NCI-H2171 treated with DMSO at 0.1 percent for 48 hours (cell line): ENCODE measurements at regions not wholly inside any gene's neighbourhood (a gene's known extent, or its start where the extent isn't known, plus 50 kb on each side); places are given as distances from the start of the nearest gene placed in this dataset.
"Not testable (repeated sequence)": the region's sequence is repeated elsewhere in the genome, so short reads cannot be mapped to it uniquely, and the experiment has no call there.

Experiments used
- DNase-seq: peaks from one replicate; lab custom pipeline; 2025; lab: John Stamatoyannopoulos, UW

DNA sequence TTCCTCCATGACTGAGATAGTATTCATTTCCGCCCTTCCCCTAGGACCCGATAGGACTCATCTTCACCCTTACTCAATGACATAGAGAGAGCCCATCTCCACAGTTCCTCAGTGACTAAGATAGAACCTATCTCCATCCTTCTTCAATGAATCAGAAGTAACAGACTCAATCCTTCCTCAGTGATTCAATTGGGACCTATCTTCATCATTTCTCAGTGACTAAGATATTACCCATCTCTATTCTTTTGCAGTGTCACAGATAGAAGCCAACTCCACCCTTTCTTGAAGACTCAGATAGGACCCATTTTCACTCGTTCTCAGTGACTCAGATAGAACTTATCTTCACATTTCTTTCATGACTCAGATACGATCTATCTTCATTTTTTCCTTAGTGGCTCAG is 164.6 kb downstream of the FBXO4 start:
- no peak for DNase-seq

DNA sequence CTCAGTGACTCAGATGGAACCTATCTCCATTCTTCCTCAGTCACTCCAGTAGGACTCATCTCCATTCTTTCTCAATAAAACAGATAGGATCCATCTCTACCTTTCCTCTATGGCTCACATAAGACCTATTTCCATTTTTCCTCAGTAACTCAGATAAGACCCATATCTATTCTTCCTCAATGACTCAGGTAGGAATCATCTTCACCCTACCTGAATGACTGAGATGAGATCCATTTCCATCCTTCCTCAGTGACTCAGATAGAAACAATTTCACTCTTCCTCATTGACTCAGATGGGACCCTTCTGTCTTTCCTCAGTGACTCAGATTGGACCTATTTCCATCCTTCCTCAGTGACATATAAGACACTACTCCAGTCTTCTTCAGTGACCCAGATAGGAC is 165.1 kb downstream of the FBXO4 start:
- no peak for DNase-seq

DNA sequence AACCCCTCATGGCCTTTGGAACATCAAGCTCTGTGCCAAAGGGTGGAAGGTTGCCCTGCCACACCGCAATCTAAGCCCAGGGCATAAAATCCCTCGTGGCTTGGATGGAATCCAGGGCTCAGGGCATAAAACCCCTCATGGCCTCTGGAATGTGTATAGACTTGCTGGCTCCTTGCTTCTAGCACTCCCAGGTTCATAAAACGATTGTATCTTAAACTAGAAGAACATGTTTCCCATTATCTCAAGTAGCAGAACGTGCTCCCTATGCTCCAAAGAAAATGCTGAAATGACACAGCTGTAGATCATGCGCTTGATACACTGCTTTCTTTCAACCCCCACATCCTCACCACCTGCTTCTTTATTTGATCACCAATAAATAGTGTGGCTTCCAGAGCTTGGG is 174.8 kb downstream of the FBXO4 start:
- DNase-seq: not testable (repeated sequence)

- DNase-seq: no peak
These were observed 183.4 kb downstream of the FBXO4 start for GRCh38 chr5:42108468-42108867.

DNA sequence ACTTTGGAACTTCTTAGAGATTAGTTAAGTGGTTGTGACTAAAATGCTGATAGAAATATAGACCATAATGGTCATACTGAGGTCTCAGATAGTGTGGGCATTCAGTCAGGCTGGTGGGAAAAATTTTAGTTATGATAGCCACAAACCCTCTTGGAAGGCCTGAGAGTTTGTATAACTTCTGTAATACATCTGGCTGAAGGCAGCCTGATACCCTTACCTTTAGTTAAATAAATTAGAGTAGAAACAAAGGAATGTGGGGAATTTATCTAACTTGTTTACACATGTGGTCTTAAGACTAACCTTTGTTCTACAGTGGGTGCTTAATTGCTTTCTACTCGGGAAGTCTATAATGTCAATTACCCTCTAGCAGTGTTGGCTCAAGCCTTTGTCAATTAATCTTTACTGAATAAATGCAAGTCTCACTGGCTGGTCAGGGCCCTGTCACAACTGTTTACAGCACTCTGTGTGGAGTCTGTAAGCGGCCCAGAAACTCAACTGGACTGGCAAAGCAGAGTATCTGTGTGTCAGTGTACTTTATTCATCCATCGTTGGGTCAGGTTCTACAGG is 184.0 kb downstream of the FBXO4 start:
- no peak for DNase-seq

DNA sequence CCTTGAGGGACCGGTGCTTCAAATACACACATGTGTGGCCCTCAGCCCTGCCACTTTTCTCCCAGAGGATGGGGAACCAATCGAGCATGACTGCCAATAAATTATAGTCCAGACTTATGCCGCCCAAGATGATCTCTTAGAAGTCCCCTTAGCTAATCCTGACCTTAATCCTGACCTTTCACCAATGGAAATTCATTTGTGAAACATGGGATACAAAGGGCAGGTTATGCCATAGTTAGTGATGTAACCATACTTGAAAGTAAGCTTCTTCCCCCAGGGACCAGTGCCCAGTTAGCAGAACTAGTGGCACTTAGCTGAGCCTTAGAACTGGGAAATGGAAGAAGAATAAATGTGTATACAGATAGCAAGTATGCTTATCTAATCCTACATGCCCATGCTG is 190.6 kb downstream of the FBXO4 start:
- not testable (repeated sequence) for DNase-seq

DNA sequence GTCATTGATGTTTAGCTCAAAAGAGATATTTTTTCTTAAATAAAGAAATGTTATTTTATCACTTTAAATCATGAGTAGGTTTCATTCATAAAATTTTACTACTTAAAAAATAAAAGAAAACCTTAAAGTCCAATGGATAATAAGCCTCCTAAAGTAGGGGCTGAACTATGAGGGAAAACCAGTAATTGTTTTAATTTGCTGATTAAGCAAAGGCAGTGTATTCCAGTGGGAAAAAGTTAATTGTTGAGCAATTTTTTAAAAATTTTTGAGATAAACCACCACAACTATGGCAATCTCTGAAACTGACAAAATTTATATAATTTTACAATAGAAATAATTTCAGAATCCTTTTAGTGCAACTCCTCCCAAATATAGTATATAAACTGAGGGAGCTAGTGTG is 195.0 kb downstream of the FBXO4 start:
- DNase-seq: no peak

GRCh38 chr5:42121401-42121800 is 196.3 kb downstream of the FBXO4 start:
- DNase-seq: no peak

DNA sequence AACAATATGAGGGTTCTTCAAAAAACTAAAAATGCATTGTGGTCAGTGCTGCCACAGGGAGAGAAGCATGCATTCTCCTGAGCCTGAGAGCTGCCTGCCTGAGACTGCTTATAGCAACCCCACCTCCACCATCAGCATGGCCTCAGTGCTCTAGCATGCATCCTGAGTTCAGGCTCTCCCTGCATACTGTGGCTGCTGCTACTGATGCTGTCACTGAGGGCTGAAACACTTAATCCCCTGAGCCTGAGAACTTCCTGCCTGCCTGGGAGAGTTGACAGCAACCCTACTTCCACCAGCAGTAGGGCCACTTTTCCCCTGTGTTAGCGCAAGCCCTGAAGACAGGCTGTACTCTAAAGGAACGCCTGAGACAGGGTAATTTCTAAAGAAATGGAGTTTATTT is 206.0 kb downstream of the FBXO4 start:
- no peak for DNase-seq

- no peak for DNase-seq
These were observed 218.3 kb downstream of the FBXO4 start for GRCh38 chr5:42143361-42143760.

DNA sequence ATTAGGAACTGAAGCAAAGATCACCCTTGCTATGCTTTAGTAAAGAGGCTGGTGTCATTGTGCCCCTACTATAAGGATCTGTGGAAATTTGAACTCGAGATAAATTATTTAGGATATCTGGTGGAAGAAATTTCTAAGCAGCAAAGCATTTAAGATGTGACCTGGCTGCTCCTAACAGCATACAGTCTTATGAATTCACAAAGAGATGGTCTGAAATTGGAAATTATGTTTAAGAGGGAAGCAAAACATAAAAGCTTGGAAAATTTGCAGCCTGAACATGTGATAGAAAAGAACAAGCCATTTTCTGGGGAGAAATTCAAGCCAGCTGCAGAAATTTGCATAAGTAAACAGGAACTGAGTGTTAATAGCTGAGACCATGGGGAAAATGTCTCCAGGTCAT is 223.7 kb downstream of the FBXO4 start:
- DNase-seq: no peak

DNA sequence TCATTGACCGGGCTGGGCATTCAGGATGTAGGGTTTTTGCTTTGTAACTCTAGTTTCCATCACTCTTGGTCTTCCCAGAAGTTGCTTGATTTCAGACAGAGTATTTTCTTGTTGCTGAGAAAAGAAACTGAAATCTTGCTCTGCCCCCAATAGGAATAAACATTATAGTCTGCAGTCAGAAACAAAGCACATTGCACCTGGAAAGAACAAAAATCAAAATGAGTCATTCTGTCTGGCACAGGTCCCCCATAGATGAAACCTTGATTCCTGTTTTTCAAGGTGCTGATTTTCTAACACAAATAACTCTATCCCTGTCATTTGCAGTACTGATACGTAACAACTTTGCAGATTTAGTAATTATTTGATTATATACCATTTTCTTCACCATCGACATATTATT is 232.1 kb downstream of the FBXO4 start:
- DNase-seq: no peak

GRCh38 chr5:42163083-42163482 is 238.0 kb downstream of the FBXO4 start:
- DNase-seq: no peak

DNA sequence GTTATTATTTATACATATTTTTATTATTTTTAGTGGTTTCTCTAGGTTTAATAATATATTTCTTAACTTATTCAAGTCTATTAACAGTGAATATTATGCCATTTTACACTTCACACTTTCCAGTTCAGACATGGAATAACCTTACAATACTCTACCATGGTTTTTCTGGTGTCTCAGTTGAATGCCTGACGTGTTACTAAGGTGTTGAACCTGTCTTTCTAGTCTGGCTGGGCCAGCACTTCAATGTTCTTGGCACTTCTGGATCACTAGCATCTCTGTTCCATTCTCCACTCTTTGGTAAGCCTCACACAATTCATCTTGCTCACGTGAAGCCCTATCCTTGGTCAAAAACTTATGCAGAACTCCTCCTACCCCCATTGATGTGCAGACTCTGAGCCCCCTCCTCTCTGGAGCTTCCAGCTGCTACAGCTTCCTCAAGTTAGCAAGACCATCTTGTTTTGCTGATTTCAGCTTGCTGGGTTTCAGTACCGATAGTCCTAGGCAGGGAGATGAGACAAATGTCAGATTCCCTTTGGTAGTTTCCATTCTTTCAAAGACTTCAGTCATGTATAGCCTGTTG is 243.1 kb downstream of the FBXO4 start:
- DNase-seq: no peak

- DNase-seq: not testable (repeated sequence)
These were observed 247.1 kb upstream of the GHR start for GRCh38 chr5:42176118-42176517.

GRCh38 chr5:42179843-42180242 is 243.4 kb upstream of the GHR start:
- DNase-seq: not testable (repeated sequence)

DNA sequence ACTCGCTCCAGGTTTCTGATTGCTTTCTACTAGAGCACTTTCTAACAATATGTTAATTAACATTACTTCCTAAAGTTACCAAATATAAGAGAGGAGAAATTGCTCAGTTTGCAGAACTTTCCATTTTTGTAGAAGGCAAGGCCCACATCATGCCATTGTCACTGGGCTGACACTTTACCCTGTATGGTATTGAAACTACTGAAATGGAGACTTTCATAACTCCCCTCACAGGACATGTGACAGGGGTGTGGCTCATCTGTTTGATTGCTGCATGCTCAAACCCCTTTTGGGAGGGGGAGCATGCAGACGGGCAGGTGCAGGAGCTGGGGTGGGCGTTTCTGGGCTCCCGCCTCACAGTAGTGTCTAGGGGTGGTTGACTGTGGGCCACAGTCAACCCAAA is 206.3 kb upstream of the GHR start:
- no peak for DNase-seq

- no peak for DNase-seq
These were observed 205.4 kb upstream of the GHR start for GRCh38 chr5:42217791-42218190.

GRCh38 chr5:42225009-42225408 is 198.2 kb upstream of the GHR start:
- no peak for DNase-seq

DNA sequence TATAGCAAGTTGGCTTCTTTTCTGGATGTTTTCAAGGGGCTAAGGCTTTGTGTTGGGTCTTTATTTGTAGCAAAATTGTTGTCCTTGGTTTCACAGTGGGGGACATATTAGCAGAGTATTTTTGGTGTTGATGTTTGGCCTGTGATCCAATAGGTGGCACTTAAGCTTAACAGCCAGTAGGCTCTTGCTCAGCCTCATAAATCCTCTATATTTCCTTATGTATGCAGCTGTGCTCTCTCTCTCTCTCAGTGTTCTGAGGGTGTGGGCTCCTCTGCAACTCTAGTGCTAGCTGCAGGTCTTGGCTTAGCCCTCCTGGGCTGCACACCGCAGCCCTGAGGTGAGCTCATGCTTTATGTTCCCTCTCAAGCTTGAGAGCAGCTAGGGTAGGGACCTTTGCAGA is 195.0 kb upstream of the GHR start:
- no peak for DNase-seq

DNA sequence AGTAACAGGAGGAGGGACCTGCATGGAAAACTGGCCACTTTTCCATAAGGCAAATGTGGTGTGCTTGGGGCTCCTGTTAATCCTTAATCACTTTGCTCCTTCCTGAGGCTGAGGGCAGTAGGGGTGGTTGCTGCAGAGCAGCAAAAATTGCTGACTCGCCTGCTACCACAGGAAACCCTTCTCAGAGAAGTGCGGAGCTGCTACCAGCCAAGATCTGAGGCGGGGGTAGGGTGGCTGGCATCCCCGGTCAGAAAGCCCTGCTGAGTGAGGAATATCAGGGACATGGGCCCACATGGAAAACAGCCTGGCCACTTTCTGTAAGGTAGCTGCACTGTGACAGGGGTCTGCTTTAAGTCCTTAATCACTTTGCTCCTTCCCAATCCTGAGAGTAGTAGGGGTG is 192.4 kb upstream of the GHR start:
- DNase-seq: no peak

DNA sequence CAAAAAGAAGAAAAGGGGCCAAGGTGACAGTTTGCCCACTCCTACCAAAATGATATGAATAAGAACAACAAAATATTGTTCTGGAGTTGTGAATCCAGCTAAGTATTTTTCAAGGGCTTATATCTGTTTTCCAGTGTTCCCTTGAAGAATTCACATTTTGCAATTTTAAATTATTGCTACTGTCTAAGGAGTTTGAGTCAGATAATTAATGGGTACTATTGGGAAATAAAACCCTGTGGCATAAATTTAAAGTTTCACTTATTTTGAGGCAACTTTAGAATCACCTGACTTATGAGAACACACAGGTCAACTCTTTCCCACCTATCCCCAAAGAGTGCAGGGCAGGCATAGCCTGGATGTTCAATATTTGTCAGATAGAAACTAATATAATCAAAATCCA is 188.0 kb upstream of the GHR start:
- no peak for DNase-seq

GRCh38 chr5:42235837-42236236 is 187.4 kb upstream of the GHR start:
- no peak for DNase-seq

- DNase-seq: no peak
These were observed 181.6 kb upstream of the GHR start for GRCh38 chr5:42241636-42242035.

GRCh38 chr5:42242210-42242609 is 181.0 kb upstream of the GHR start:
- no peak for DNase-seq
